ENCODE measurements at regions not wholly inside any gene's neighbourhood (a gene's known extent, or its start where the extent isn't known, plus 50 kb on each side); places are given as distances from the start of the nearest gene placed in this dataset.

- Histone ChIP-seq H3K36me3 (ENCODE audit: insufficient read depth, low read length) (no peaks in the 10 kb centered on the region), H3K9me3 (ENCODE audit: control insufficient read depth, insufficient read depth, low read length) (no peaks in the 10 kb centered on the region), H3K4me1 (ENCODE audit: insufficient read depth, low read length) (0 out of 2 replicates have a peak, but pooled peaks cover 4% of the 10 kb centered on the region), H3K9ac (ENCODE audit: low read depth, low read length) (no peak overlapping the region)
Measured at GRCh38 chr12:105977652-105978051, 161.1 kb downstream of the NUAK1 start.

- H3K9ac ChIP-seq (ENCODE audit: low read depth, low read length): no peak overlapping the region
- H3K9me3 ChIP-seq (ENCODE audit: control insufficient read depth, insufficient read depth, low read length): no peaks in the 10 kb centered on the region
- H3K4me1 ChIP-seq (ENCODE audit: insufficient read depth, low read length): 0 out of 2 replicates have a peak, but pooled peaks cover 4% of the 10 kb centered on the region
- H3K36me3 ChIP-seq (ENCODE audit: insufficient read depth, low read length): no peaks in the 10 kb centered on the region
Measured at GRCh38 chr12:105978276-105978675, 160.5 kb downstream of the NUAK1 start.

- no peaks in the 10 kb centered on the region for H3K9me3 ChIP-seq (ENCODE audit: control insufficient read depth, insufficient read depth, low read length)
- H3K36me3 ChIP-seq (ENCODE audit: insufficient read depth, low read length): no peaks in the 10 kb centered on the region
- no peak overlapping the region for H3K9ac ChIP-seq (ENCODE audit: low read depth, low read length)
- H3K4me1 ChIP-seq (ENCODE audit: insufficient read depth, low read length): 0 out of 2 replicates have a peak, but pooled peaks cover 4% of the 10 kb centered on the region
Measured at GRCh38 chr12:105978686-105979085, 160.1 kb downstream of the NUAK1 start.

- Histone ChIP-seq H3K36me3 (ENCODE audit: insufficient read depth, low read length) (no peaks in the 10 kb centered on the region), H3K4me1 (ENCODE audit: insufficient read depth, low read length) (0 out of 2 replicates have a peak, but pooled peaks cover 4% of the 10 kb centered on the region), H3K9me3 (ENCODE audit: control insufficient read depth, insufficient read depth, low read length) (no peaks in the 10 kb centered on the region), H3K9ac (ENCODE audit: low read depth, low read length) (no peak overlapping the region)
Measured at GRCh38 chr12:105980085-105980484, 158.7 kb downstream of the NUAK1 start.

- H3K9ac ChIP-seq (ENCODE audit: low read depth, low read length): no peak overlapping the region
Measured at GRCh38 chr12:105980533-105980932, 158.2 kb downstream of the NUAK1 start.

GRCh38 chr12:105982022-105982421, 156.7 kb downstream of the NUAK1 start:
- Histone ChIP-seq H3K36me3 (ENCODE audit: insufficient read depth, low read length) (no peaks in the 10 kb centered on the region; the same call in 1 of the 2 replicates), H3K9me3 (ENCODE audit: control insufficient read depth, insufficient read depth, low read length) (no peaks in the 10 kb centered on the region), H3K4me1 (ENCODE audit: insufficient read depth, low read length) (0 out of 2 replicates have a peak, but pooled peaks cover 4% of the 10 kb centered on the region)

More at GRCh38 chr12:105980533-105980932, 158.2 kb downstream of the NUAK1 start:
- H3K4me1 ChIP-seq (ENCODE audit: insufficient read depth, low read length): 0 out of 2 replicates have a peak, but pooled peaks cover 4% of the 10 kb centered on the region
- H3K9me3 ChIP-seq (ENCODE audit: control insufficient read depth, insufficient read depth, low read length): no peaks in the 10 kb centered on the region
- H3K36me3 ChIP-seq (ENCODE audit: insufficient read depth, low read length): no peaks in the 10 kb centered on the region

GRCh38 chr12:105983622-105984320, 155.0 kb downstream of the NUAK1 start:
- Histone ChIP-seq H3K9me3 (ENCODE audit: control insufficient read depth, insufficient read depth, low read length) (no peaks in the 10 kb centered on the region), H3K4me1 (ENCODE audit: insufficient read depth, low read length) (0 out of 2 replicates have a peak, but pooled peaks cover 4% of the 10 kb centered on the region), H3K36me3 (ENCODE audit: insufficient read depth, low read length) (no peaks in the 10 kb centered on the region; the same call in 1 of the 2 replicates), H3K9ac (ENCODE audit: low read depth, low read length) (no peak overlapping the region)

More at GRCh38 chr12:105982022-105982421, 156.7 kb downstream of the NUAK1 start:
- no peak overlapping the region for H3K9ac ChIP-seq (ENCODE audit: low read depth, low read length)

GRCh38 chr12:105985383-105985782, 153.4 kb downstream of the NUAK1 start:
- H3K4me1 ChIP-seq (ENCODE audit: insufficient read depth, low read length): 0 out of 2 replicates have a peak, but pooled peaks cover 4% of the 10 kb centered on the region

GRCh38 chr12:105986779-105987684, 151.7 kb downstream of the NUAK1 start:
- no peaks in the 10 kb centered on the region for H3K9me3 ChIP-seq (ENCODE audit: control insufficient read depth, insufficient read depth, low read length)
- H3K4me1 ChIP-seq (ENCODE audit: insufficient read depth, low read length): no peaks in the 10 kb centered on the region
- no peak overlapping the region for H3K9ac ChIP-seq (ENCODE audit: low read depth, low read length)
- H3K36me3 ChIP-seq (ENCODE audit: insufficient read depth, low read length): no peaks in the 10 kb centered on the region; the same call in 1 of the 2 replicates

More at GRCh38 chr12:105985383-105985782, 153.4 kb downstream of the NUAK1 start:
- H3K9ac ChIP-seq (ENCODE audit: low read depth, low read length): no peak overlapping the region
- H3K9me3 ChIP-seq (ENCODE audit: control insufficient read depth, insufficient read depth, low read length): no peaks in the 10 kb centered on the region
- H3K36me3 ChIP-seq (ENCODE audit: insufficient read depth, low read length): no peaks in the 10 kb centered on the region; the same call in 1 of the 2 replicates

- no peak overlapping the region for H3K9ac ChIP-seq (ENCODE audit: low read depth, low read length)
- no peaks in the 10 kb centered on the region for H3K4me1 ChIP-seq (ENCODE audit: insufficient read depth, low read length)
- no peaks in the 10 kb centered on the region; the same call in 1 of the 2 replicates for H3K36me3 ChIP-seq (ENCODE audit: insufficient read depth, low read length)
- H3K9me3 ChIP-seq (ENCODE audit: control insufficient read depth, insufficient read depth, low read length): no peaks in the 10 kb centered on the region
Measured at GRCh38 chr12:105987685-105988035, 151.1 kb downstream of the NUAK1 start.

- Histone ChIP-seq H3K36me3 (ENCODE audit: insufficient read depth, low read length) (no peaks in the 10 kb centered on the region), H3K4me1 (ENCODE audit: insufficient read depth, low read length) (peaks cover 6% of the 10 kb centered on the region; the same call in 1 of the 2 replicates), H3K9ac (ENCODE audit: low read depth, low read length) (no peak overlapping the region), H3K9me3 (ENCODE audit: control insufficient read depth, insufficient read depth, low read length) (no peaks in the 10 kb centered on the region)
Measured at GRCh38 chr12:105992849-105993740, 145.7 kb downstream of the NUAK1 start.

- Histone ChIP-seq H3K9ac (ENCODE audit: low read depth, low read length) (no peak overlapping the region), H3K9me3 (ENCODE audit: control insufficient read depth, insufficient read depth, low read length) (no peaks in the 10 kb centered on the region), H3K36me3 (ENCODE audit: insufficient read depth, low read length) (no peaks in the 10 kb centered on the region), H3K4me1 (ENCODE audit: insufficient read depth, low read length) (peaks cover 6% of the 10 kb centered on the region; the same call in 1 of the 2 replicates)
Measured at GRCh38 chr12:105993766-105994555, 144.8 kb downstream of the NUAK1 start.

- Histone ChIP-seq H3K9me3 (ENCODE audit: control insufficient read depth, insufficient read depth, low read length) (no peaks in the 10 kb centered on the region), H3K4me1 (ENCODE audit: insufficient read depth, low read length) (peaks cover 6% of the 10 kb centered on the region; the same call in 1 of the 2 replicates), H3K36me3 (ENCODE audit: insufficient read depth, low read length) (no peaks in the 10 kb centered on the region), H3K9ac (ENCODE audit: low read depth, low read length) (no peak overlapping the region)
Measured at GRCh38 chr12:105995961-105996431, 142.8 kb downstream of the NUAK1 start.

All from ES-I3 (cell line).